Common myeloid progenitor, CD34-positive (primary cell): ENCODE measurements at regions not wholly inside any gene's neighbourhood (a gene's known extent, or its start where the extent isn't known, plus 50 kb on each side); places are given as distances from the start of the nearest gene placed in this dataset.

ENCODE experiments used
- CTCF ChIA-PET: fragments of 350-600 bp; sonication (Branson Sonifier 250); formaldehyde crosslinking; loops from one replicate; lab custom pipeline; 2021; ENCODE audit warnings: antibody characterized with exemption; lab: Charles Lee
- POLR2A ChIA-PET: fragments of 350-600 bp; sonication (Branson Sonifier 250); formaldehyde crosslinking; loops from one replicate; lab custom pipeline; 2021; ENCODE audit warnings: antibody characterized with exemption; lab: Charles Lee
- DNase-seq, 3 donors: peaks; one replicate each; pipeline versions ENCODE4 v3.0.0 to v3.0.0-alpha.2; 2013
- H3K27ac ChIP-seq, 2 experiments: 1 replicate in 1 of 2; 2 replicates in 1 of 2; pipeline ENCODE4 v1.7.0; 2013; ENCODE audit warnings: inconsistent platforms in 2 of 2, low read length in 2 of 2, mild to moderate bottlenecking in 2 of 2, low read depth in 1 of 2, moderate library complexity in 1 of 2; ENCODE audit not compliant: severe bottlenecking in 2 of 2, insufficient read depth in 1 of 2, poor library complexity in 1 of 2
- H3K27me3 ChIP-seq, 5 experiments: replicated peaks in 2 of 5; 1 replicate in 3 of 5; 2 replicates in 2 of 5; pipeline versions ENCODE4 v1.6.1 to v1.7.0; 2013; ENCODE audit warnings: low read length in 4 of 5, mild to moderate bottlenecking in 2 of 5, moderate library complexity in 2 of 5, inconsistent platforms in 1 of 5; ENCODE audit not compliant: insufficient read depth in 5 of 5, control insufficient read depth in 4 of 5
- H3K36me3 ChIP-seq, 4 experiments: 1 replicate in 2 of 4; 2 replicates in 2 of 4; pipeline versions ENCODE4 v1.6.1 to v1.7.0; 2013; ENCODE audit warnings: low read length in 3 of 4, control low read depth in 1 of 4, mild to moderate bottlenecking in 1 of 4; ENCODE audit not compliant: control insufficient read depth in 4 of 4, insufficient read depth in 4 of 4
- H3K4me1 ChIP-seq, 4 experiments: 1 replicate in 3 of 4; 2 replicates in 1 of 4; pipeline versions ENCODE4 v1.6.1 to v1.7.1; 2013; ENCODE audit warnings: low read length in 3 of 4, mild to moderate bottlenecking in 3 of 4, control low read depth in 1 of 4, inconsistent platforms in 1 of 4, moderate library complexity in 1 of 4; ENCODE audit not compliant: control insufficient read depth in 4 of 4, insufficient read depth in 4 of 4; ENCODE audit errors: control extremely low read depth in 1 of 4
- H3K4me3 ChIP-seq, 7 experiments: 1 replicate in 4 of 7; 2 replicates in 3 of 7; pipeline versions ENCODE4 v1.5.1 to v1.7.0; 2013; ENCODE audit warnings: mild to moderate bottlenecking in 7 of 7, low read length in 6 of 7, moderate library complexity in 6 of 7, inconsistent platforms in 2 of 7, low read depth in 2 of 7, control low read depth in 1 of 7; ENCODE audit not compliant: insufficient read depth in 4 of 7, control insufficient read depth in 1 of 7; ENCODE audit errors: extremely low read depth in 1 of 7
- H3K9me3 ChIP-seq, 5 experiments: 1 replicate in 4 of 5; 2 replicates in 1 of 5; pipeline versions ENCODE4 v1.6.1 to v1.7.1; 2013; ENCODE audit warnings: low read length in 4 of 5, mild to moderate bottlenecking in 2 of 5, inconsistent platforms in 1 of 5, low read depth in 1 of 5, moderate library complexity in 1 of 5; ENCODE audit not compliant: control insufficient read depth in 4 of 5, insufficient read depth in 2 of 5; ENCODE audit errors: control extremely low read depth in 1 of 5
- WGBS: methylation state at CpG from one replicate; pipeline ENCODE4 v1.1.5; 2013; ENCODE audit not compliant: insufficient coverage; 5-methylcytosine and 5-hydroxymethylcytosine counted together

GRCh38 chr4:146099585-146099984, 75.9 kb upstream of the LSM6 start:
- ChIA-PET POLR2A (no interaction called here), CTCF (no interaction called here)
- WGBS = 100% methylated on average over 2 of the region's 3 CpGs
- H3K36me3 ChIP-seq = no peaks in the 10 kb centered on the region
- H3K27ac ChIP-seq = no peak overlapping the region
- no peak for DNase-seq
- no peaks in the 10 kb centered on the region for H3K9me3 ChIP-seq
- no peaks in the 10 kb centered on the region for H3K4me1 ChIP-seq
- H3K4me3 ChIP-seq = no peak overlapping the region
- H3K27me3 ChIP-seq = no peaks in the 10 kb centered on the region

GRCh38 chr4:146098978-146099377, 76.5 kb upstream of the LSM6 start:
- DNase-seq = no peak
- Histone ChIP-seq H3K4me1 (no peaks in the 10 kb centered on the region), H3K36me3 (no peaks in the 10 kb centered on the region), H3K9me3 (no peaks in the 10 kb centered on the region), H3K4me3 (no peak overlapping the region), H3K27me3 (no peaks in the 10 kb centered on the region), H3K27ac (no peak overlapping the region)
- ChIA-PET CTCF (no interaction called here), POLR2A (no interaction called here)
- WGBS = 86% methylated on average over 1 of the region's 2 CpGs

DNA sequence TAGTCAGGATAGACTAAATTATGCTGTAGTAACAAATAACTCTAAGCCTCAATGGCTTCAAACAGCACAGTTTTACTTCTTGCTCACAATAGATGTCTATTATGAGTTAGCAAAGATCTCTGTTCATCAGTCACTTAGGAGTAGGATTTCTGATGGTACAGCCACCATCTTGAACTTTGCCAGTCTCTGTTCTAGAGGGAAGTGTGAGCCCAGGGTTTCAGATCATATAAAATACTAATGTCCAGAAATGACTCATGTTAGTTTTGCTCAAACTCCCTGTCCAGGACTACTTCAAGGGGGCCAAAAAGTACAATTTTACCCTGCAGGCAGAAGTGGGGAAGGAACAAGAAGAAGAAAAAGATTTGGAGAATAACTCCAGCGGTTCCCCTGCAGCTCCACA, 77.1 kb upstream of the LSM6 start:
- Histone ChIP-seq H3K4me3 (no peak overlapping the region), H3K4me1 (no peaks in the 10 kb centered on the region), H3K27ac (no peak overlapping the region), H3K36me3 (no peaks in the 10 kb centered on the region), H3K9me3 (no peaks in the 10 kb centered on the region), H3K27me3 (no peaks in the 10 kb centered on the region)
- ChIA-PET POLR2A (no interaction called here), CTCF (no interaction called here)
- 100% methylated on average over 1 of the region's 1 CpG for WGBS
- no peak for DNase-seq

- POLR2A ChIA-PET = no interaction called here
- no peaks in the 10 kb centered on the region for H3K4me1 ChIP-seq
- H3K27me3 ChIP-seq = no peaks in the 10 kb centered on the region
- no peak overlapping the region for H3K4me3 ChIP-seq
- CTCF ChIA-PET = no interaction called here
- H3K36me3 ChIP-seq = no peaks in the 10 kb centered on the region
- H3K9me3 ChIP-seq = no peaks in the 10 kb centered on the region
- WGBS = 67% methylated on average over 1 of the region's 2 CpGs
- DNase-seq = no peak
- no peak overlapping the region for H3K27ac ChIP-seq
These were observed 79.1 kb upstream of the LSM6 start for GRCh38 chr4:146096371-146096770.

DNA sequence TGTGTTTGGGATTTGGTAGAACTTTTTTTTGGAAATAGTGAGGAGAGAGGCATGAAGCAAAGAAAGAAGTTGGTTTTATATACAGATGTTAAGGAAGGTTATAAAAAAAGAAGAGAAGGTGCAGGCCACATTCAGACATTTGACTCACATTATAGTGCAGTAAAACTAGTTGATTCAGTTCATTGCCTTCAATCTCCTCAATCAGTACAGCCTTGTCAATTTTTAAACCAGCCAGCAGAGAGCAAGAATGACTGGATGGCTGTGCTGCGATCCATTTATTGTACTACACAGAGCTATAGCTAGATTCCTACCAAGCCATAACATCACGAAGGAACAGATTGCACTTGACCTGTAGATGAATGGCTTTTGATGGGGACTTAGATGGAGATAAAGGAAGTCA, 79.7 kb upstream of the LSM6 start:
- H3K4me3 ChIP-seq = no peak overlapping the region
- H3K9me3 ChIP-seq = no peaks in the 10 kb centered on the region
- no peak overlapping the region for H3K27ac ChIP-seq
- no peaks in the 10 kb centered on the region for H3K36me3 ChIP-seq
- H3K4me1 ChIP-seq = no peaks in the 10 kb centered on the region
- DNase-seq = no peak
- POLR2A ChIA-PET = no interaction called here
- 100% methylated on average over 1 of the region's 2 CpGs for WGBS
- H3K27me3 ChIP-seq = no peaks in the 10 kb centered on the region
- CTCF ChIA-PET = no interaction called here

DNA sequence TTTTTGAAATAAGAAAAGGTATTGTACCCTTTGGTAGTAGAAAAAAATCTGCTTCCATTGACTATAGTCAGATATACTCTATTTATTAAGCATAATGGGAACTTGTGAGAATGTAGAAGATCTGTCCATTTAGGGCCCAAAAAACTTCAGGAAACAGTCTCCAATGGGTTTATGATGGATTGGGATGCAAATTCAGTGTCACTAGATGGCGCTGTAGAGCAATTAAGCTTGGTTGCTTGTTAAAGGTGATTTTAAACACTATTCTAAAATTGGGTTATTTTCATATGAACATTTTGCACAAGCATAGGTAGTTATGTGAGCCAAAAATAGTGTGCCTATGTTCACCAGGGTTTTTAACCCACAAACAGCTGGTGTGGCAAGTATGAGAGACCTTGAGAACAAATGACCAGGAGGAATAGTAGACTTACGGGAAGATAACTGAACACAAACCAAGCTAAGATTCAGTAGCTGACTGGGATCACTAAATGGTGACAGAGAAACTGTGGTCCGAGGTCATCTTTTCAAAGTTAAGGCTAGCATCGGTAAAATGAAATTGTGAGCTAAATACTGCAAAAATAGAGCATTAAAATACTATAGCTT, 80.3 kb upstream of the LSM6 start:
- WGBS = 86% methylated on average over 1 of the region's 4 CpGs
- CTCF ChIA-PET = interaction anchor here (0.6 kb wide), 1 partner anchor 326 kb away, joined by 4 read pairs; no protein-coding TSS in a partner anchor
- no peaks in the 10 kb centered on the region for H3K4me1 ChIP-seq

GRCh38 chr4:146088690-146089089, 86.8 kb upstream of the LSM6 start:
- H3K9me3 ChIP-seq = no peaks in the 10 kb centered on the region
- no peak for DNase-seq
- H3K36me3 ChIP-seq = no peaks in the 10 kb centered on the region
- no peak overlapping the region for H3K4me3 ChIP-seq
- no CpG with 5 or more reads among the region's 2 CpGs for WGBS
- ChIA-PET CTCF (no interaction called here), POLR2A (no interaction called here)
- H3K27ac ChIP-seq = no peak overlapping the region
- no peaks in the 10 kb centered on the region for H3K4me1 ChIP-seq
- H3K27me3 ChIP-seq = peaks cover 0 to under 1% (median 0%) of the 10 kb centered on the region in 5 experiments

More for the DNA sequence above, 80.3 kb upstream of the LSM6 start:
- POLR2A ChIA-PET = no interaction called here
- H3K9me3 ChIP-seq = no peaks in the 10 kb centered on the region
- H3K27ac ChIP-seq = no peak overlapping the region
- peak; percentile 19 to 57 (median 50) for DNase-seq
- no peaks in the 10 kb centered on the region for H3K36me3 ChIP-seq
- H3K4me3 ChIP-seq = no peak overlapping the region
- H3K27me3 ChIP-seq = no peaks in the 10 kb centered on the region
